Caki2 (cell line): ENCODE measurements at regions not wholly inside any gene's neighbourhood (a gene's known extent, or its start where the extent isn't known, plus 50 kb on each side); places are given as distances from the start of the nearest gene placed in this dataset.
A peak's percentile ranks its signal among the peaks of the same experiment; 100 is the strongest.
"Not testable (repeated sequence)": the region's sequence is repeated elsewhere in the genome, so short reads cannot be mapped to it uniquely, and the experiment has no call there.

Experiments
- DNase-seq: peaks from one replicate; pipeline ENCODE4 v3.0.0-alpha.2; 2015; ENCODE audit warnings: low read depth
- in situ Hi-C: cut with HindIII; loops from 2 replicates; pipeline ENCODE4 v1.10.0; 2016; ENCODE audit warnings: low sequenced_read_pairs, low pct_unique_long_range_greater_than_20kb, mixed read lengths

- in situ Hi-C loops, result no loop called here
- DNase-seq, result no peak
Observed at GRCh38 chr13:67437244-67437643, 207.1 kb upstream of the PCDH9 start.

GRCh38 chr13:67421475-67421874 lies 191.3 kb upstream of the PCDH9 start:
- DNase-seq, result no peak
- in situ Hi-C loops, result no loop called here

- in situ Hi-C loops, result no loop called here
- no peak for DNase-seq
Observed at GRCh38 chr13:67416047-67416925, 186.2 kb upstream of the PCDH9 start.

GRCh38 chr13:67410645-67411044 lies 180.5 kb upstream of the PCDH9 start:
- no peak for DNase-seq
- in situ Hi-C loops, result no loop called here

DNA sequence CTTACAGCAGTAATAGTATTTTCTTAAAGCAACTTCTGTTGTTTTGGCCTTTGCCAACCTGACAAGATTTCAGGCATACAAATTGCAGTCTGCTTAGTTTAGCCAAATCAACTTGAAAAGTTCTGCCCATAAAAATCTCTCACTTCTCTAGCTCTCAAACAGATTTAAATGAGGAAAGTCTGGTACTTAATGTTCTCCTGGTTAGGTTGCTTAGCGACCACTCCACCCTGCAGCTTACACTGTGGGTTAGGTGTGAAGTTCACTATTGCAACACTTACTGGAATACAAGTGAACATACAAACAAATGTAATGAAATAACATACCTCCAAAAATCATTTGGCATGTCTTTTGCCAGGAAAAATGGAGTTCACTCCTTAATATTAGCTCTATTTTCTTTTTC lies 178.7 kb upstream of the PCDH9 start:
- in situ Hi-C loops, result no loop called here
- DNase-seq, result no peak

GRCh38 chr13:67402546-67402945 lies 172.4 kb upstream of the PCDH9 start:
- in situ Hi-C loops, result no loop called here
- no peak for DNase-seq

DNA sequence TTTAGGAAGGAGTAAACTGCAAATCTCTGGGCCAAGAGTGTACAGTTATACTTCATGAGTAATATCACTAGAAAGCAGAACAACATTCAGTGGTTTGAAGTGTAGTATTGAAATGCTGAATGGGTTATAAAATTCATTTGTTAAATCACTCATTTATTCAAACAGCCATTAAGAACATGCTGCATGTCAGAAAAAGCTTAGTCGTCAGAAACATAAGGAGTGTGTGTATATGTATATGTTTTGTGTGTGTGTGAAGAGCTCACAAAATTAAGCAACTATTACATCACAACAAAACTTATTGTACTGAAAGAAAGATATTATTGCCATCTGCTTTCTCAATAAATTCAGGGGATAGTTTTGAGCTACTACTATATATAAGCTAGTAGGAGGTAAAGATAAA lies 165.4 kb upstream of the PCDH9 start:
- no peak for DNase-seq
- in situ Hi-C loops, result no loop called here

DNA sequence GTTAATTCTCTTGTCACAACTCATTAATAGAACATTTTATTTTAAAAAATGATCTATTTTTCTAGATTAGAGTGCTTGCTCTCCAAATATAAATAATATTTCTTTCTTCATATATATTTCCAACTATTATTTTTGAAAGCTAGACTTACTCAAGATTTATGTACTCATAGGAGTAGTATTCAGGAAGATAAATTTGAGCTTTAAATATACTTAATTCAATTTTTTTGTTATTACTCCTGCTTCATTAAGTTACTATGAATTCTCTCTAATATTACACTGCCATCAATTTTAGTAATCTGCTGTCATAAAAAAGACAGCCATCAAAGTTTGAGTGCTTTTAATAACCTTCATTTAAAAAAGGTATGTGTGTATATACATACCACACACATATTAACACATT lies 161.9 kb upstream of the PCDH9 start:
- in situ Hi-C loops, result no loop called here
- DNase-seq, result no peak

DNA sequence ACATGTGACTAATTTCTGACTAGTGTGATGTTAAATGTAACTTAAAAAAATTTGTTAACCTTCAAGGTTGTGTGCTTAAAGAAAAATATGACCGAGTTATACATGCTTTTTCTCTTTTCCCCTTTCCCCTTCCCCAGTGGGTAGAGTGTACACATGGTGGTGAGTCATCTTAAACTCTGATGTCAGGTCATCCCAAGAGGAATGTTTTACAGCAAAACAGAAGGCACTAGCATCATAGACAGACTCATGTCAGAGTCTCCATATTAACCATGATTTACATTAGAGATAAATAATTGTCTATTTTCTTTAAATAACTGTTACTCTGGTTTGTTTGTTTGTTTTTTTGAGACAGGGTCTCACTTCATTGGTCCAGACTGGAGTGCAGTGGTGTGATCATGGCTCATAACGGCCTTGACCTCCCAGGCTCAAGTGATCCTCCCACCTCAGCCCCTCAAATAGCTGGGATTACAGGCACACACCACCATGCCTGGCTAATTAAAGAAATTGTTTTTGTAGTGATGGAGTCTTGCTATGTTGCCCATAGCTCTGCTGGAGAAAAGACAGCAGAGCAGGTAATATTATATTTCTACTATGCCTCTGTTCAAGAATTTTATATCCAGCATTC lies 160.4 kb upstream of the PCDH9 start:
- no peak for DNase-seq

GRCh38 chr13:67389171-67389570 lies 159.0 kb upstream of the PCDH9 start:
- no peak for DNase-seq
- in situ Hi-C loops, result no loop called here

More for the DNA sequence above, 160.4 kb upstream of the PCDH9 start:
- in situ Hi-C loops, result no loop called here

GRCh38 chr13:67383109-67383757 lies 153.1 kb upstream of the PCDH9 start:
- DNase-seq, result peak; percentile 19
- in situ Hi-C loops, result not testable (repeated sequence)

DNA sequence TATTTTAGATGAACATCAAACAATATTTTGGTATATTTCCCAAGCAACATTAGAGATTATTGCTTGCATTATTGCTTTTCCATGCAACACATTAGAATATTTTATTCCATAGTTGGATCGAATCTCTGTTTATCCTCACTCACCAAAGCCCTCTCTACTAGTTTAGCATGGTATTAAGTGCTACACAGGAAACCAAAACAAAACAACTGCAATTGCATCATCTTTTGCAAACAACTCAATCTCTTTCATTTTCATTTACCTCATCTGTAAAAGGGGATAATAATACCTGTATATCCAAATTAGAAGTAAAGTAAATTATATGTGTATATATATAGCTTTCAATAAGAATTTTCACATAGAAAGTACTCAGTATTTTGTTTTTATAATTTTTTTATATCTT lies 147.8 kb upstream of the PCDH9 start:
- in situ Hi-C loops, result no loop called here
- no peak for DNase-seq

- DNase-seq, result no peak
- in situ Hi-C loops, result no loop called here
Observed at GRCh38 chr13:67374391-67374790, 144.3 kb upstream of the PCDH9 start.

DNA sequence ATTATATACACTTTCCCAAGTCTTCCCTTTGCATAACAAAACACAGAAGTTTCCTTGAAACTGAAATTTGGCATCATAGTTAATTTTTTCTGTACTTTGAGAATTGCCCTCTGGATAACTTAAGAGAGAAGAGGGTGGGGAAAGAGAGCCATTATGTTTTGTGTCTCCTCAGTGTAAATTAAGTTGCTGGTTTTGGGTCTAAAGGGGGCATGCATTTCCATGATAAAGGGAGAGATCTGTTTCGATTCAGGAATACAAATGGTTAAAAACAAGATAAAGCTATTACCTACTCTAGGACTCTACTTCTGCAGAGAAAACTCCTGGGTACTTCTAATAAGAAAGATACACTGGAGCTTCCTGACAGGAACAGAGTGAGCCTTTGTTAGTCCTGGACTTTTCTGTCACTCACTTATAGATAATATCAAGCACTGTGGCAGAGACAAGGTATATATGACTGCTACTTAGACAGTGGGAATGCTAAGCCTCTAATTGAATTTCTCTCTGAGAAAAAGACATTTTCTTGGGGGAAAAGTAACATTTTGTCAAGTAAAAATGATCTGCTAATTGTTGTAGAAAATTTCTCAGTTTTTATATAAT lies 142.8 kb upstream of the PCDH9 start:
- in situ Hi-C loops, result no loop called here
- no peak for DNase-seq

DNA sequence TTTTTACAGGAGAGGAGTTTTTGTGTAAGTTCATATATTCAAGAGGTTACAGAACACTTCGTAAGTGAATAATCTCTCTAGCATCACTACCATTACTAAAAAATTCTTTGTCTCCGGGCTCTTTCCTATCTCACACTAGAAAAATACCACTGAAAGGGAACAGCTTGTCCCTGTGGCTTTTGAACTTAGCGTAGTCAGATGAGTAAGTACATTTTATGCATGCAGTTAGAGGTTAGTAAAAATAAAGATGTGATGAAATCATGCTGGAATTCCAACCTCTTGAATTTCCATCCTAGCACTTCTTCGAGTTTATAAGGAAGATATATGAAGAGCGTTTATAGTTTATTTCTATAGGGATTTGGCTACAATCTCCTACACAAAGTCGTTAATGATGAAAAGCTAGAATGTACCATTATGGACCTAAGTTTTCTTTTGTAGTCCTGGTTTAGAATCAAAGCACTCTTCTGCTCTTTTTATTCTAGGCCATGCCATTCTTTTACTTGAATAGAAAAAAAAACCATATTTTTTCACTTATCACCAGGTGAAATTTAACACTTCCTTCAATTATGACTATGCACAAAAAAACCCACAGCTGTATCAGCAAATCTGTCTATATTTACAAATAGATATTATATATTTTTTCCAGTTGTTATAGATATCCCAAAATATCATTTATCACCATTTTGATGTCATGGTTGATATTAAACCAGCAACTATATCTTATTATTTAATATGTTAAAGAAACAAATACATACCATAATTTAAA lies 139.9 kb upstream of the PCDH9 start:
- in situ Hi-C loops, result no loop called here
- no peak for DNase-seq

- in situ Hi-C loops, result no loop called here
Observed at GRCh38 chr13:67367399-67367798, 137.3 kb upstream of the PCDH9 start.

DNA sequence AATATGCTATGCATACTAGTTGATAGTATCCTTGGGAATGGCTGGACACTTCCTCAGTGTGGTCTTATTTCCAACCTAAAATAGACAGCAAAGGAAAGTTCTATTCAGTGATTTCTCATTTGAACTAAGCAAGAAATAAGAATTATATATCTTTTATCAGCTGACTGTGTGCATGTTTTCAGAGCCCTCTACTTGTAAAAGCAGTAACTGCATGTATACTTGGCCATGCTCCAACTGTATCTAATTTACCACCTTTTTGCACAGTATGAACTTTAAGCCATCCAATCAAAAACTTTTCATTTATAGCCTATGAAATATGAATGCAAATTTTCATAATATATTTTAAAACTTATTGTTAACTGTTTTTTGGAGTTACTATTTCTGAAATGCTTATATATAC lies 136.4 kb upstream of the PCDH9 start:
- in situ Hi-C loops, result no loop called here
- DNase-seq, result no peak

More at GRCh38 chr13:67367399-67367798, 137.3 kb upstream of the PCDH9 start:
- DNase-seq, result no peak

DNA sequence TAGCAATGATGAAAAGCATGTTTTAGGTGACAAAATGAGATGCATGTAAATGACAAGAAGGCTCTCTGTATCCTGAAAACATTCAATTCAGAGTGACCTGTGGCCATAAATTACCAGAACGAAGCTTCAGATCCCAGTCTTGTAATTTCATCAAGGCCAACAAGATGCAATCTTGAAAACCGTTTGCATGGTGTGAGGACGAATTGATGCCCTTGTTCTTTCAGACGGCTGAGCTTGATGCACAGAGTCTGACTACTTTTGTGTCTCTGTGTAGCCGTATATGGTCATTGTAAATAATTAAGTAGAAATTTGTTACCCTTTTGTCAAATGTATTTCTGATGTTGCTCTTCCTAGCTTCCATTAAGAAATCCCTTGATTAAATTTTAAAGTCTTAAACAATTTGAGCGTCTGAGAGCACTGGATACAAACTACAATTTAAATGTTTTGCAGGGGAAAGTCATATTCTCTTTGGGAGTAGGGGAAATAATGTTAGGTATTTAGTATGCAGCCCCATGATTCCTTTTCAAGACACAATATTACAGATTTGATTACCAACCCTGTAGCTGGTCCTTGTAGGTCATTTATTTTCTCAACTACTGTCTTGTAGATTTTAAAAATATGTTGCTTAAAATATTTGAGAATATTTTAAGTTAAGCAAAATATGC lies 125.8 kb upstream of the PCDH9 start:
- no peak for DNase-seq
- in situ Hi-C loops, result no loop called here
